ENCODE measurements at regions not wholly inside any gene's neighbourhood (a gene's known extent, or its start where the extent isn't known, plus 50 kb on each side); places are given as distances from the start of the nearest gene placed in this dataset.

- TF ChIP-seq, protein P1, sequence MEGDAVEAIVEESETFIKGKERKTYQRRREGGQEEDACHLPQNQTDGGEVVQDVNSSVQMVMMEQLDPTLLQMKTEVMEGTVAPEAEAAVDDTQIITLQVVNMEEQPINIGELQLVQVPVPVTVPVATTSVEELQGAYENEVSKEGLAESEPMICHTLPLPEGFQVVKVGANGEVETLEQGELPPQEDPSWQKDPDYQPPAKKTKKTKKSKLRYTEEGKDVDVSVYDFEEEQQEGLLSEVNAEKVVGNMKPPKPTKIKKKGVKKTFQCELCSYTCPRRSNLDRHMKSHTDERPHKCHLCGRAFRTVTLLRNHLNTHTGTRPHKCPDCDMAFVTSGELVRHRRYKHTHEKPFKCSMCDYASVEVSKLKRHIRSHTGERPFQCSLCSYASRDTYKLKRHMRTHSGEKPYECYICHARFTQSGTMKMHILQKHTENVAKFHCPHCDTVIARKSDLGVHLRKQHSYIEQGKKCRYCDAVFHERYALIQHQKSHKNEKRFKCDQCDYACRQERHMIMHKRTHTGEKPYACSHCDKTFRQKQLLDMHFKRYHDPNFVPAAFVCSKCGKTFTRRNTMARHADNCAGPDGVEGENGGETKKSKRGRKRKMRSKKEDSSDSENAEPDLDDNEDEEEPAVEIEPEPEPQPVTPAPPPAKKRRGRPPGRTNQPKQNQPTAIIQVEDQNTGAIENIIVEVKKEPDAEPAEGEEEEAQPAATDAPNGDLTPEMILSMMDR (IDR thresholded peaks at IDR 0.05), result no peak
- TF ChIP-seq EZH2 (IDR thresholded peaks at IDR 0.05; ENCODE audit: borderline replicate concordance, insufficient read depth, low read depth, low read length, poor library complexity, severe bottlenecking), result no peak
Observed at GRCh38 chr6:168177103-168177891, 98.3 kb upstream of the FRMD1 start.
